SU-DHL-6 (cell line): ENCODE measurements at regions not wholly inside any gene's neighbourhood (a gene's known extent, or its start where the extent isn't known, plus 50 kb on each side); places are given as distances from the start of the nearest gene placed in this dataset.
"Not testable (repeated sequence)": the region's sequence is repeated elsewhere in the genome, so short reads cannot be mapped to it uniquely, and the experiment has no call there.

ENCODE experiments used
- H2AFZ ChIP-seq: fragments of 200-600 bp; sonication (generic); 2 replicates; pipeline ENCODE4 v1.6.1; 2014; ENCODE audit warnings: low read depth, mild to moderate bottlenecking, moderate library complexity, mixed read lengths, antibody characterized with exemption, low read length; ENCODE audit not compliant: severe bottlenecking
- H3F3A ChIP-seq: fragments of 200-600 bp; shearing (Covaris generic); 2 replicates; pipeline ENCODE4 v1.6.0; 2016; ENCODE audit warnings: antibody characterized with exemption, mild to moderate bottlenecking; ENCODE audit not compliant: insufficient read depth
- H3K27ac ChIP-seq: fragments of 200-600 bp; sonication (generic); 2 replicates; pipeline ENCODE4 v1.5.1; 2016; ENCODE audit warnings: low read depth, mild to moderate bottlenecking, low read length, moderate library complexity, mixed read lengths
- H3K27me3 ChIP-seq: fragments of 200-600 bp; sonication (generic), shearing (Covaris generic); 2 replicates; pipeline ENCODE4 v1.6.0; 2014; ENCODE audit warnings: mild to moderate bottlenecking, low read length
- H3K36me3 ChIP-seq: fragments of 200-600 bp; sonication (generic); 2 replicates; pipeline ENCODE4 v1.6.1; 2014; ENCODE audit warnings: mild to moderate bottlenecking, low read length, mixed read lengths
- H3K4me2 ChIP-seq: fragments of 300-600, 200-600 bp; shearing (Covaris generic), sonication (generic); 2 replicates; pipeline ENCODE4 v1.6.0; 2014; ENCODE audit warnings: low read length, low read depth, mild to moderate bottlenecking; ENCODE audit not compliant: poor library complexity, severe bottlenecking
- H3K4me3 ChIP-seq: fragments of 200-600 bp; sonication (generic); 2 replicates; pipeline ENCODE4 v1.5.1; 2014; ENCODE audit warnings: antibody characterized with exemption, low read length, mild to moderate bottlenecking, mixed read lengths; ENCODE audit not compliant: insufficient read depth, poor library complexity, severe bottlenecking
- H3K79me2 ChIP-seq: fragments of 200-600 bp; sonication (generic); 2 replicates; pipeline ENCODE4 v1.6.1; 2014; ENCODE audit warnings: mild to moderate bottlenecking, low read length, moderate library complexity; ENCODE audit not compliant: insufficient read depth
- H3K9ac ChIP-seq: fragments of 200-600 bp; sonication (generic); 2 replicates; pipeline ENCODE4 v1.7.0; 2014; ENCODE audit warnings: mild to moderate bottlenecking, low read length
- H3K9me2 ChIP-seq: fragments of 200-600 bp; sonication (generic); replicated peaks from 2 replicates; pipeline ENCODE4 v1.6.1; 2014; ENCODE audit warnings: low read length; ENCODE audit not compliant: insufficient read depth
- H3K9me3 ChIP-seq: fragments of 200-600 bp; sonication (generic); 2 replicates; pipeline ENCODE4 v1.6.1; 2014; ENCODE audit warnings: low read length, mixed read lengths; ENCODE audit not compliant: insufficient read depth
- H4K20me1 ChIP-seq: fragments of 200-600 bp; sonication (generic); 2 replicates; pipeline ENCODE4 v1.6.1; 2014; ENCODE audit warnings: low read depth, mild to moderate bottlenecking, antibody characterized with exemption, low read length, moderate library complexity, mixed read lengths
- CTCF ChIP-seq: fragments of 200-600 bp; sonication (generic); IDR thresholded peaks from one replicate; pipeline ENCODE4 v1.5.1; 2017; ENCODE audit warnings: antibody characterized with exemption, mild to moderate bottlenecking, low read length, moderate library complexity; ENCODE audit not compliant: insufficient read depth, poor library complexity, severe bottlenecking
- EZH2phosphoT487 ChIP-seq: fragments of 200-600 bp; sonication (generic), shearing (Covaris generic); conservative IDR thresholded peaks from 2 replicates; pipeline ENCODE4 v1.6.1; 2018; ENCODE audit warnings: mild to moderate bottlenecking, antibody characterized with exemption, low read length, moderate library complexity, mixed read lengths

GRCh38 chr2:125408874-125409538 lies 1247.0 kb upstream of the GYPC start:
- Histone ChIP-seq H3F3A (no peaks in the 10 kb centered on the region), H3K4me2 (no peak overlapping the region), H3K27ac (no peak overlapping the region), H3K9me2 (no peaks in the 10 kb centered on the region), H2AFZ (no peak overlapping the region), H4K20me1 (no peaks in the 10 kb centered on the region), H3K27me3 (no peaks in the 10 kb centered on the region), H3K4me3 (no peak overlapping the region), H3K9me3 (no peaks in the 10 kb centered on the region), H3K9ac (no peak overlapping the region), H3K79me2 (no peaks in the 10 kb centered on the region), H3K36me3 (no peaks in the 10 kb centered on the region)
- TF ChIP-seq CTCF: no peak
- TF ChIP-seq EZH2phosphoT487: no peak

GRCh38 chr2:125418483-125418882 lies 1237.5 kb upstream of the GYPC start:
- no peaks in the 10 kb centered on the region for H3F3A ChIP-seq
- H4K20me1 ChIP-seq: no peaks in the 10 kb centered on the region
- H3K36me3 ChIP-seq: no peaks in the 10 kb centered on the region
- no peak overlapping the region for H3K9ac ChIP-seq
- H2AFZ ChIP-seq: no peak overlapping the region
- H3K27ac ChIP-seq: no peak overlapping the region
- no peaks in the 10 kb centered on the region for H3K27me3 ChIP-seq
- H3K4me3 ChIP-seq: no peak overlapping the region
- H3K4me2 ChIP-seq: no peak overlapping the region
- H3K9me2 ChIP-seq: no peaks in the 10 kb centered on the region
- no peaks in the 10 kb centered on the region for H3K9me3 ChIP-seq
- H3K79me2 ChIP-seq: no peaks in the 10 kb centered on the region
- TF ChIP-seq EZH2phosphoT487 (no peak), CTCF (no peak)

GRCh38 chr2:125422198-125422770 lies 1233.7 kb upstream of the GYPC start:
- H3F3A ChIP-seq, H4K20me1 ChIP-seq, H3K9ac ChIP-seq, H2AFZ ChIP-seq, H3K27me3 ChIP-seq, H3K9me3 ChIP-seq, H3K9me2 ChIP-seq, H3K36me3 ChIP-seq, H3K27ac ChIP-seq, H3K4me3 ChIP-seq, H3K4me2 ChIP-seq, H3K79me2 ChIP-seq: not testable (repeated sequence)

GRCh38 chr2:125424266-125424785 lies 1231.6 kb upstream of the GYPC start:
- no peak for TF ChIP-seq EZH2phosphoT487
- no peak for TF ChIP-seq CTCF
- no peak overlapping the region for H3K27ac ChIP-seq
- H3K79me2 ChIP-seq: no peaks in the 10 kb centered on the region
- no peak overlapping the region for H2AFZ ChIP-seq
- no peaks in the 10 kb centered on the region for H3K27me3 ChIP-seq
- no peak overlapping the region for H3K9ac ChIP-seq
- H4K20me1 ChIP-seq: no peaks in the 10 kb centered on the region
- H3K9me2 ChIP-seq: no peaks in the 10 kb centered on the region
- H3K9me3 ChIP-seq: no peaks in the 10 kb centered on the region
- no peak overlapping the region for H3K4me2 ChIP-seq
- no peak overlapping the region for H3K4me3 ChIP-seq
- no peaks in the 10 kb centered on the region for H3K36me3 ChIP-seq
- no peaks in the 10 kb centered on the region for H3F3A ChIP-seq
